Smooth muscle cell (in vitro differentiated cells): ENCODE measurements at regions not wholly inside any gene's neighbourhood (a gene's known extent, or its start where the extent isn't known, plus 50 kb on each side); places are given as distances from the start of the nearest gene placed in this dataset.

Experiments used
- DNase-seq: peaks from one replicate; lab custom pipeline; 2025; ENCODE audit not compliant: unreplicated experiment; lab: John Stamatoyannopoulos, UW
- H2AFZ ChIP-seq: fragments of 200-600 bp; sonication (generic); 2 replicates; pipeline ENCODE4 v1.6.0; 2016; ENCODE audit warnings: antibody characterized with exemption, low read depth, mild to moderate bottlenecking
- H3F3A ChIP-seq: fragments of 200-600 bp; sonication (generic); 2 replicates; pipeline ENCODE4 v1.6.0; 2017; ENCODE audit warnings: antibody characterized with exemption, low read depth
- H3K27ac ChIP-seq: fragments of 200-600 bp; sonication (generic); 2 replicates; pipeline ENCODE4 v1.5.1; 2016; ENCODE audit warnings: low read depth, mild to moderate bottlenecking
- H3K27me3 ChIP-seq: fragments of 200-600 bp; sonication (generic); 2 replicates; pipeline ENCODE4 v1.6.1; 2016; ENCODE audit warnings: low read depth, mild to moderate bottlenecking
- H3K36me3 ChIP-seq: fragments of 200-600 bp; sonication (generic); 2 replicates; pipeline ENCODE4 v1.5.1; 2016; ENCODE audit warnings: low read depth
- H3K4me1 ChIP-seq: fragments of 200-600 bp; sonication (generic); 2 replicates; pipeline ENCODE4 v1.5.1; 2016; ENCODE audit warnings: low read depth
- H3K4me2 ChIP-seq: fragments of 200-600 bp; sonication (generic); 2 replicates; pipeline ENCODE4 v1.6.0; 2016; ENCODE audit warnings: mild to moderate bottlenecking
- H3K4me3 ChIP-seq: fragments of 200-600 bp; sonication (generic); 2 replicates; pipeline ENCODE4 v1.5.1; 2016; ENCODE audit warnings: mild to moderate bottlenecking
- H3K79me2 ChIP-seq: fragments of 200-600 bp; sonication (generic); 2 replicates; pipeline ENCODE4 v1.6.0; 2016; ENCODE audit warnings: low read depth, mild to moderate bottlenecking
- H3K9ac ChIP-seq: fragments of 200-600 bp; sonication (generic); 2 replicates; pipeline ENCODE4 v1.6.0; 2016; ENCODE audit warnings: low read depth
- H3K9me3 ChIP-seq: fragments of 200-600 bp; sonication (generic); replicated peaks from 2 replicates; pipeline ENCODE4 v1.5.1; 2016; ENCODE audit warnings: low read depth
- H4K20me1 ChIP-seq: fragments of 200-600 bp; sonication (generic); 2 replicates; pipeline ENCODE4 v1.6.0; 2016; ENCODE audit warnings: low read depth
- CTCF ChIP-seq: fragments of 200-600 bp; sonication (generic); IDR thresholded peaks from 2 replicates; pipeline ENCODE4 v1.5.1; 2017; ENCODE audit warnings: borderline replicate concordance, mild to moderate bottlenecking, antibody characterized with exemption; ENCODE audit not compliant: insufficient read depth, poor library complexity, severe bottlenecking
- WGBS: methylation state at CpG from one replicate; pipeline ENCODE4 v1.1.7; 2016; ENCODE audit warnings: low lambda C conversion rate; 5-methylcytosine and 5-hydroxymethylcytosine counted together

- 92% methylated on average over 7 of the region's 7 CpGs for WGBS
Observed at GRCh38 chr15:29637555-29637954, 184.7 kb downstream of the TJP1 start.

GRCh38 chr15:29636921-29637320 is 185.3 kb downstream of the TJP1 start:
- no peak overlapping the region for H3K9ac ChIP-seq
- no peak for TF ChIP-seq CTCF
- H3K79me2 ChIP-seq = no peaks in the 10 kb centered on the region
- no peaks in the 10 kb centered on the region for H4K20me1 ChIP-seq
- H3K9me3 ChIP-seq = no peaks in the 10 kb centered on the region
- H3K27ac ChIP-seq = no peak overlapping the region
- H2AFZ ChIP-seq = no peak overlapping the region
- DNase-seq = no peak
- H3K27me3 ChIP-seq = no peaks in the 10 kb centered on the region
- no peak overlapping the region for H3K4me3 ChIP-seq
- H3K4me1 ChIP-seq = no peaks in the 10 kb centered on the region
- no peaks in the 10 kb centered on the region for H3K36me3 ChIP-seq
- H3F3A ChIP-seq = no peaks in the 10 kb centered on the region
- H3K4me2 ChIP-seq = no peak overlapping the region

More at GRCh38 chr15:29637555-29637954, 184.7 kb downstream of the TJP1 start:
- Histone ChIP-seq H2AFZ (no peak overlapping the region), H3K4me2 (no peak overlapping the region), H3K27ac (no peak overlapping the region), H3K9me3 (no peaks in the 10 kb centered on the region), H3K4me1 (no peaks in the 10 kb centered on the region), H3K9ac (no peak overlapping the region), H3K79me2 (no peaks in the 10 kb centered on the region), H3F3A (no peaks in the 10 kb centered on the region), H3K4me3 (no peak overlapping the region), H3K36me3 (no peaks in the 10 kb centered on the region), H4K20me1 (no peaks in the 10 kb centered on the region), H3K27me3 (no peaks in the 10 kb centered on the region)
- DNase-seq = no peak
- no peak for TF ChIP-seq CTCF

GRCh38 chr15:29636140-29636539 is 186.1 kb downstream of the TJP1 start:
- TF ChIP-seq CTCF = no peak
- H3K4me1 ChIP-seq = no peaks in the 10 kb centered on the region
- no peak overlapping the region for H3K4me2 ChIP-seq
- H4K20me1 ChIP-seq = no peaks in the 10 kb centered on the region
- no peak overlapping the region for H3K4me3 ChIP-seq
- no peaks in the 10 kb centered on the region for H3K27me3 ChIP-seq
- H3F3A ChIP-seq = no peaks in the 10 kb centered on the region
- no peak for DNase-seq
- WGBS = 88% methylated on average over 13 of the region's 13 CpGs
- no peaks in the 10 kb centered on the region for H3K36me3 ChIP-seq
- H3K79me2 ChIP-seq = no peaks in the 10 kb centered on the region
- H3K9me3 ChIP-seq = no peaks in the 10 kb centered on the region
- H3K27ac ChIP-seq = no peak overlapping the region
- H3K9ac ChIP-seq = no peak overlapping the region
- H2AFZ ChIP-seq = no peak overlapping the region

- Histone ChIP-seq H3K4me3 (no peak overlapping the region), H3K4me2 (no peak overlapping the region), H4K20me1 (no peaks in the 10 kb centered on the region), H3K27me3 (no peaks in the 10 kb centered on the region), H3K36me3 (no peaks in the 10 kb centered on the region), H2AFZ (no peak overlapping the region), H3F3A (no peaks in the 10 kb centered on the region), H3K79me2 (no peaks in the 10 kb centered on the region), H3K9me3 (no peaks in the 10 kb centered on the region), H3K4me1 (no peaks in the 10 kb centered on the region), H3K27ac (no peak overlapping the region), H3K9ac (no peak overlapping the region)
- WGBS = 89% methylated on average over 9 of the region's 9 CpGs
- DNase-seq = no peak
- TF ChIP-seq CTCF = no peak
Observed at GRCh38 chr15:29635513-29636098, 186.7 kb downstream of the TJP1 start.
